GM23338 (cell line): ENCODE measurements at regions not wholly inside any gene's neighbourhood (a gene's known extent, or its start where the extent isn't known, plus 50 kb on each side); places are given as distances from the start of the nearest gene placed in this dataset.

ENCODE experiments used
- ATAC-seq: fragments of 200-7000 bp; cut with Tn5 transposase; 3 replicates; pipeline ENCODE4 v1.9.1; 2020
- DNase-seq: peaks from one replicate; pipeline ENCODE4 v3.0.0-alpha.2; 2015; ENCODE audit warnings: low spot score
- H2AFZ ChIP-seq: fragments of 200-600 bp; sonication (generic); 2 replicates; pipeline ENCODE4 v1.8.0; 2016; ENCODE audit warnings: antibody characterized with exemption, mild to moderate bottlenecking, moderate library complexity
- H3F3A ChIP-seq: fragments of 200-600 bp; sonication (generic); replicated peaks from 2 replicates; pipeline ENCODE4 v1.8.0; 2017; ENCODE audit warnings: antibody characterized with exemption, mixed run types, low read depth
- H3K27ac ChIP-seq: fragments of 200-600 bp; sonication (generic); 2 replicates; pipeline ENCODE4 v1.6.1; 2016; ENCODE audit warnings: low read depth
- H3K27me3 ChIP-seq: fragments of 200-600 bp; sonication (generic); 2 replicates; pipeline ENCODE4 v1.8.0; 2016; ENCODE audit warnings: mild to moderate bottlenecking, mixed run types, moderate library complexity; ENCODE audit not compliant: insufficient read depth
- H3K36me3 ChIP-seq: fragments of 200-600 bp; sonication (generic); 2 replicates; pipeline ENCODE4 v1.8.0; 2016; ENCODE audit warnings: mild to moderate bottlenecking; ENCODE audit not compliant: insufficient read depth
- H3K4me1 ChIP-seq: fragments of 200-600 bp; sonication (generic); 2 replicates; pipeline ENCODE4 v1.8.0; 2016; ENCODE audit warnings: mild to moderate bottlenecking, moderate library complexity; ENCODE audit not compliant: insufficient read depth
- H3K4me2 ChIP-seq: fragments of 200-600 bp; sonication (generic); 2 replicates; pipeline ENCODE4 v1.7.1; 2017; ENCODE audit warnings: mixed run types
- H3K4me3 ChIP-seq: fragments of 200-600 bp; sonication (generic); 2 replicates; pipeline ENCODE4 v1.6.1; 2016; ENCODE audit warnings: mixed run types
- H3K79me2 ChIP-seq: fragments of 200-600 bp; sonication (generic); replicated peaks from 2 replicates; pipeline ENCODE4 v1.8.0; 2017; ENCODE audit warnings: mild to moderate bottlenecking; ENCODE audit not compliant: insufficient read depth
- H3K9me2 ChIP-seq: fragments of 200-600 bp; sonication (generic); 2 replicates; pipeline ENCODE4 v1.8.0; 2017; ENCODE audit not compliant: insufficient read depth
- H4K20me1 ChIP-seq: fragments of 200-600 bp; sonication (generic); replicated peaks from 2 replicates; pipeline ENCODE4 v1.8.0; 2017; ENCODE audit warnings: mild to moderate bottlenecking; ENCODE audit not compliant: insufficient read depth
- H3K27ac Mint-ChIP-seq: 2 replicates; pipeline ENCODE4 v1.8.0; 2020; ENCODE audit warnings: inconsistent platforms, mild to moderate bottlenecking, moderate library complexity, mixed read lengths
- H3K27me3 Mint-ChIP-seq: 3 replicates; pipeline ENCODE4 v1.8.0; 2022; ENCODE audit warnings: low read depth, mild to moderate bottlenecking, moderate library complexity, mixed read lengths, inconsistent platforms; ENCODE audit not compliant: insufficient read depth, poor library complexity
- H3K36me3 Mint-ChIP-seq: 3 replicates; pipeline ENCODE4 v1.8.0; 2021; ENCODE audit warnings: low read depth, mild to moderate bottlenecking, inconsistent platforms, moderate library complexity, mixed read lengths
- H3K4me1 Mint-ChIP-seq: 3 replicates; pipeline ENCODE4 v1.8.0; 2020; ENCODE audit warnings: mild to moderate bottlenecking, inconsistent platforms, mixed read lengths
- H3K4me3 Mint-ChIP-seq: 3 replicates; pipeline ENCODE4 v1.8.0; 2021; ENCODE audit warnings: moderate library complexity, mild to moderate bottlenecking, inconsistent platforms, mixed read lengths
- H3K9me3 Mint-ChIP-seq: 3 replicates; pipeline ENCODE4 v1.8.0; 2020; ENCODE audit warnings: moderate library complexity, mild to moderate bottlenecking, inconsistent platforms, mixed read lengths
- CTCF ChIP-seq, 2 experiments: fragments of 200-600 bp in 1 of 2; sonication (generic) in 1 of 2; conservative IDR thresholded peaks; 2 replicates each; pipeline versions ENCODE4 v1.5.1 to v1.6.1; 2016 to 2017; ENCODE audit warnings: antibody characterized with exemption in 2 of 2, low read depth in 2 of 2, mild to moderate bottlenecking in 2 of 2, moderate library complexity in 1 of 2
- ETS1 ChIP-seq: IDR thresholded peaks from 2 replicates; pipeline ENCODE4 v1.6.1; 2016; ENCODE audit warnings: antibody characterized with exemption
- EZH2phosphoT487 ChIP-seq: fragments of 200-600 bp; sonication (generic); IDR thresholded peaks from one replicate; pipeline ENCODE4 v1.8.1; 2018; ENCODE audit warnings: antibody characterized with exemption; ENCODE audit not compliant: unreplicated experiment
- JUNB ChIP-seq: IDR thresholded peaks from one replicate; pipeline ENCODE4 v1.6.1; 2016; ENCODE audit warnings: antibody characterized with exemption; ENCODE audit not compliant: unreplicated experiment
- NANOG ChIP-seq: IDR thresholded peaks from 2 replicates; pipeline ENCODE4 v1.6.1; 2016; ENCODE audit warnings: antibody characterized with exemption, borderline replicate concordance
- STAT1 ChIP-seq: IDR thresholded peaks from one replicate; pipeline ENCODE4 v1.6.1; 2016; ENCODE audit warnings: antibody characterized with exemption; ENCODE audit not compliant: unreplicated experiment
- ZNF114 ChIP-seq: fragments of 250-450 bp; sonication (Bioruptor Pico); IDR thresholded peaks from 2 replicates; pipeline ENCODE4 v1.5.0; 2020; ENCODE audit warnings: mild to moderate bottlenecking, moderate library complexity
- ZNF462 ChIP-seq: fragments of 250-450 bp; sonication (Bioruptor Pico); IDR thresholded peaks from 2 replicates; pipeline ENCODE4 v1.5.0; 2020; ENCODE audit warnings: mild to moderate bottlenecking, moderate library complexity

GRCh38 chr9:4404156-4404555 lies 86.1 kb upstream of the SLC1A1 start (continued):
- TF ChIP-seq ZNF462 (CRISPR knock-in tag) (no peak), CTCF (conservative IDR thresholded peaks at IDR 0.05; ENCODE audit: low read depth in 2 of 2) (no peak), JUNB (no peak), ZNF114 (no peak)

GRCh38 chr9:4402501-4402900 lies 87.8 kb upstream of the SLC1A1 start:
- no peak for ATAC-seq
- H3K4me2 ChIP-seq = no peak overlapping the region
- H4K20me1 ChIP-seq = no peaks in the 10 kb centered on the region
- no peak overlapping the region for H3K27ac Mint-ChIP-seq
- H3K9me3 Mint-ChIP-seq = peaks cover 12% of the 10 kb centered on the region; the same call in 2 of the 3 replicates
- H3K4me3 ChIP-seq = no peak overlapping the region
- no peak overlapping the region for H3K27ac ChIP-seq
- no peaks in the 10 kb centered on the region for H3K4me1 ChIP-seq
- no peak for DNase-seq
- H3K4me1 Mint-ChIP-seq = peaks cover 5% of the 10 kb centered on the region; the same call in 2 of the 3 replicates
- no peaks in the 10 kb centered on the region for H3F3A ChIP-seq
- H3K27me3 Mint-ChIP-seq = peaks cover 2% of the 10 kb centered on the region
- H3K4me3 Mint-ChIP-seq = no peak overlapping the region
- H3K36me3 Mint-ChIP-seq = peaks cover 3% of the 10 kb centered on the region; the same call in 2 of the 3 replicates
- no peak overlapping the region for H2AFZ ChIP-seq
- H3K79me2 ChIP-seq = no peaks in the 10 kb centered on the region
- H3K36me3 ChIP-seq = no peaks in the 10 kb centered on the region; the same call in 1 of the 2 replicates
- H3K27me3 ChIP-seq = no peaks in the 10 kb centered on the region
- no peaks in the 10 kb centered on the region; the same call in 1 of the 2 replicates for H3K9me2 ChIP-seq
- TF ChIP-seq ETS1 (no peak), CTCF (conservative IDR thresholded peaks at IDR 0.05; ENCODE audit: low read depth in 2 of 2) (no peak), EZH2phosphoT487 (no peak), NANOG (no peak), STAT1 (no peak), JUNB (no peak)
